EL (cell line): ENCODE measurements at regions not wholly inside any gene's neighbourhood (a gene's known extent, or its start where the extent isn't known, plus 50 kb on each side); places are given as distances from the start of the nearest gene placed in this dataset.
"Not testable (repeated sequence)": the region's sequence is repeated elsewhere in the genome, so short reads cannot be mapped to it uniquely, and the experiment has no call there.

Source experiments
- DNase-seq: peaks from one replicate; pipeline ENCODE4 v3.0.0-alpha.2; 2016

- no peak for DNase-seq
These were observed 117.4 kb upstream of the PELI2 start for GRCh38 chr14:56000846-56001245.

- DNase-seq, result no peak
These were observed 115.9 kb upstream of the PELI2 start for GRCh38 chr14:56002342-56002741.

- no peak for DNase-seq
These were observed 115.2 kb upstream of the PELI2 start for GRCh38 chr14:56002876-56003625.

GRCh38 chr14:56004323-56004722 is 113.9 kb upstream of the PELI2 start:
- DNase-seq, result no peak

- peak; percentile 19 for DNase-seq
These were observed 113.4 kb upstream of the PELI2 start for GRCh38 chr14:56004786-56005185.

GRCh38 chr14:56005191-56006053 is 112.8 kb upstream of the PELI2 start:
- DNase-seq, result peak; percentile 11

- DNase-seq, result not testable (repeated sequence)
These were observed 110.7 kb upstream of the PELI2 start for GRCh38 chr14:56007491-56007890.

GRCh38 chr14:56008150-56008549 is 110.1 kb upstream of the PELI2 start:
- no peak for DNase-seq

GRCh38 chr14:56008661-56009060 is 109.5 kb upstream of the PELI2 start:
- not testable (repeated sequence) for DNase-seq

- DNase-seq, result no peak
These were observed 94.5 kb upstream of the PELI2 start for GRCh38 chr14:56023661-56024081.

GRCh38 chr14:56025191-56025590 is 93.0 kb upstream of the PELI2 start:
- DNase-seq, result no peak

- no peak for DNase-seq
These were observed 91.7 kb upstream of the PELI2 start for GRCh38 chr14:56026506-56026905.

GRCh38 chr14:56027421-56027820 is 90.8 kb upstream of the PELI2 start:
- no peak for DNase-seq

- no peak for DNase-seq
These were observed 90.1 kb upstream of the PELI2 start for GRCh38 chr14:56027916-56028712.

- DNase-seq, result no peak
These were observed 81.9 kb upstream of the PELI2 start for GRCh38 chr14:56036353-56036752.

GRCh38 chr14:56040121-56040520 is 78.1 kb upstream of the PELI2 start:
- no peak for DNase-seq

- DNase-seq, result no peak
These were observed 74.0 kb upstream of the PELI2 start for GRCh38 chr14:56044196-56044595.

GRCh38 chr14:56046546-56046945 is 71.7 kb upstream of the PELI2 start:
- DNase-seq, result no peak

GRCh38 chr14:56046996-56047395 is 71.2 kb upstream of the PELI2 start:
- DNase-seq, result no peak

GRCh38 chr14:56049536-56049935 is 68.7 kb upstream of the PELI2 start:
- DNase-seq, result no peak

- no peak for DNase-seq
These were observed 62.7 kb upstream of the PELI2 start for GRCh38 chr14:56055511-56055910.

GRCh38 chr14:56056031-56056430 is 62.2 kb upstream of the PELI2 start:
- DNase-seq, result no peak

- DNase-seq, result no peak
These were observed 61.0 kb upstream of the PELI2 start for GRCh38 chr14:56057071-56057741.
